ENCODE measurements at regions not wholly inside any gene's neighbourhood (a gene's known extent, or its start where the extent isn't known, plus 50 kb on each side); places are given as distances from the start of the nearest gene placed in this dataset.

DNA sequence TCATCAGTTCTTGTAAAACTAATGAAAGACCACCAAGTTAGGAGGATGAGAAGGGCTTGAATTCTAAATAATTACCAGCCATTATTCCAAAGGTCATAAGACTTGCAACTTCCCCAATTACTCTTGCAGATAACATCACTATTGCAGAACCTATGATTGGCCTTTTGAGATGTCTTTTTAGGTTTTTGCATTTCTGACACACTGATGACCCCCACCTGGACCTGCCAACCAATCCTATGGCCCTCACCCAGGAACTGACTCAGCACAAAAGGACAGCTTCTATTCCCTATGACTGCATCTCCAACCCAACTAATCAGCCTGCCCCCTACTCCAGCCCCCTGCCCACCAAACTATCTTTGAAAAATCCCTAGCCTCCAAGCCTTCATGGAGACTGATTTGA lies 111.5 kb upstream of the COPS8 start:
- DNase-seq (ENCODE audit: low read depth in 1 of 2, low spot score in 2 of 2) (no peak), FAIRE-seq (no peak)
- Histone ChIP-seq H3K9me3 (ENCODE audit: insufficient read depth in 2 of 2, low read depth in 1 of 2, low read length in 1 of 2) (no peaks in the 10 kb centered on the region), H3K9ac (replicated peaks in 1 of 4; ENCODE audit: extremely low read depth in 1 of 4, low read depth in 3 of 4, low read length in 3 of 4) (no peak overlapping the region), H3K4me2 (ENCODE audit: insufficient read depth in 1 of 2, low read depth in 2 of 2, low read length in 2 of 2) (no peak overlapping the region), H3K79me2 (ENCODE audit: control insufficient read depth in 1 of 2, insufficient read depth in 2 of 2, low read length in 2 of 2) (no peaks in the 10 kb centered on the region), H2BK20ac (ENCODE audit: low read length) (no peak overlapping the region), H2BK15ac (ENCODE audit: low read length) (no peak overlapping the region), H4K8ac (ENCODE audit: extremely low read depth, insufficient read depth, low read length) (no peak overlapping the region), H2AK5ac (ENCODE audit: low read depth, low read length) (no peak overlapping the region), H4K20me1 (replicated peaks in 1 of 2; ENCODE audit: control insufficient read depth in 1 of 2, insufficient read depth in 2 of 2, low read length in 2 of 2) (no peaks in the 10 kb centered on the region), H4K5ac (ENCODE audit: insufficient read length, low read depth, low read length) (no peak overlapping the region), H3K79me1 (ENCODE audit: low read depth, low read length) (no peaks in the 10 kb centered on the region), H3K36me3 (ENCODE audit: control insufficient read depth in 2 of 4, insufficient read depth in 4 of 4, low read length in 3 of 4) (no peaks in the 10 kb centered on the region), H2AFZ (ENCODE audit: low read length) (no peak overlapping the region), H3K23me2 (ENCODE audit: low read depth, low read length) (no peaks in the 10 kb centered on the region), H3K18ac (ENCODE audit: extremely low read depth, low read length) (no peak overlapping the region), H2BK12ac (ENCODE audit: low read depth, low read length) (no peak overlapping the region), H3K27me3 (replicated peaks in 1 of 4; ENCODE audit: control insufficient read depth in 3 of 4, extremely low read depth in 1 of 4, insufficient read depth in 3 of 4, low read length in 3 of 4) (no peaks in the 10 kb centered on the region), H3K23ac (ENCODE audit: insufficient read length) (no peak overlapping the region), H3K56ac (replicated peaks; ENCODE audit: insufficient read length, low read depth, low read length) (no peak overlapping the region), H3K4me3 (ENCODE audit: extremely low read depth in 1 of 4, insufficient read depth in 2 of 4, low read depth in 3 of 4, low read length in 4 of 4) (no peak overlapping the region), H3K4ac (replicated peaks; ENCODE audit: insufficient read length, low read depth, low read length) (no peak overlapping the region), H2BK5ac (ENCODE audit: low read depth, low read length) (no peak overlapping the region), H3K27ac (ENCODE audit: low read depth, low read length) (no peak overlapping the region), H3K4me1 (replicated peaks in 1 of 4; ENCODE audit: control insufficient read depth in 3 of 4, insufficient read depth in 4 of 4, low read length in 3 of 4) (peaks cover 0 to 17% (median 3%) of the 10 kb centered on the region in 4 experiments; a peak in 3 of 7 replicates), H3K14ac (ENCODE audit: insufficient read length) (no peak overlapping the region), H4K91ac (replicated peaks; ENCODE audit: insufficient read length, low read length) (no peak overlapping the region), H2BK120ac (replicated peaks; ENCODE audit: low read depth, low read length) (no peak overlapping the region)
- POLR2A ChIA-PET (ENCODE audit: partially characterized antibody): no interaction called here
- CTCF ChIA-PET (ENCODE audit: partially characterized antibody): interaction anchor here (0.6 kb wide), 1 partner anchor 1294 kb away, joined by 3 read pairs; no protein-coding TSS in a partner anchor
- TF ChIP-seq, protein P1, sequence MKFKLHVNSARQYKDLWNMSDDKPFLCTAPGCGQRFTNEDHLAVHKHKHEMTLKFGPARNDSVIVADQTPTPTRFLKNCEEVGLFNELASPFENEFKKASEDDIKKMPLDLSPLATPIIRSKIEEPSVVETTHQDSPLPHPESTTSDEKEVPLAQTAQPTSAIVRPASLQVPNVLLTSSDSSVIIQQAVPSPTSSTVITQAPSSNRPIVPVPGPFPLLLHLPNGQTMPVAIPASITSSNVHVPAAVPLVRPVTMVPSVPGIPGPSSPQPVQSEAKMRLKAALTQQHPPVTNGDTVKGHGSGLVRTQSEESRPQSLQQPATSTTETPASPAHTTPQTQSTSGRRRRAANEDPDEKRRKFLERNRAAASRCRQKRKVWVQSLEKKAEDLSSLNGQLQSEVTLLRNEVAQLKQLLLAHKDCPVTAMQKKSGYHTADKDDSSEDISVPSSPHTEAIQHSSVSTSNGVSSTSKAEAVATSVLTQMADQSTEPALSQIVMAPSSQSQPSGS (IDR thresholded peaks at IDR 0.05; ENCODE audit: low read length): no peak
- TF ChIP-seq PHF8 (conservative IDR thresholded peaks at IDR 0.05; ENCODE audit: low read depth, low read length) (no peak), NRF1 (IDR thresholded peaks at IDR 0.05; ENCODE audit: low read depth, low read length) (no peak), SP4 (IDR thresholded peaks at IDR 0.05; ENCODE audit: low read length) (no peak), JUND (IDR thresholded peaks at IDR 0.05; ENCODE audit: low read length) (no peak), POLR2AphosphoS5 (IDR thresholded peaks at IDR 0.05; ENCODE audit: low read depth, low read length) (no peak), SIN3A (conservative IDR thresholded peaks at IDR 0.05 in 1 of 2, IDR thresholded peaks at IDR 0.05 in 1 of 2; ENCODE audit: low read depth in 1 of 2, low read length in 2 of 2) (no peak), ASH2L (IDR thresholded peaks at IDR 0.05; ENCODE audit: low read length) (no peak), RFX5 (IDR thresholded peaks at IDR 0.05; ENCODE audit: borderline replicate concordance, low read depth, low read length) (no peak), TAF7 (optimal IDR thresholded peaks at IDR 0.05; ENCODE audit: borderline replicate concordance, low read depth, low read length) (no peak), RNF2 (IDR thresholded peaks at IDR 0.05; ENCODE audit: borderline replicate concordance, low read depth, low read length, missing control alignments, poor library complexity, severe bottlenecking) (no peak), KDM4A (IDR thresholded peaks at IDR 0.05; ENCODE audit: low read depth, low read length, severe bottlenecking) (no peak), RAD21 (IDR thresholded peaks at IDR 0.05 in 1 of 2, conservative IDR thresholded peaks at IDR 0.05 in 1 of 2; ENCODE audit: low read depth in 2 of 2, low read length in 2 of 2) (no peak)

Data from H1 (cell line).